GM21717 (cell line): ENCODE measurements at regions not wholly inside any gene's neighbourhood (a gene's known extent, or its start where the extent isn't known, plus 50 kb on each side); places are given as distances from the start of the nearest gene placed in this dataset.
"Not testable (repeated sequence)": the region's sequence is repeated elsewhere in the genome, so short reads cannot be mapped to it uniquely, and the experiment has no call there.

Source experiments
- ATAC-seq: cut with Tn5 transposase; IDR thresholded peaks from one replicate; pipeline ENCODE4 v1.9.1; 2021; ENCODE audit warnings: mild to moderate bottlenecking, moderate library complexity; ENCODE audit not compliant: unreplicated experiment

DNA sequence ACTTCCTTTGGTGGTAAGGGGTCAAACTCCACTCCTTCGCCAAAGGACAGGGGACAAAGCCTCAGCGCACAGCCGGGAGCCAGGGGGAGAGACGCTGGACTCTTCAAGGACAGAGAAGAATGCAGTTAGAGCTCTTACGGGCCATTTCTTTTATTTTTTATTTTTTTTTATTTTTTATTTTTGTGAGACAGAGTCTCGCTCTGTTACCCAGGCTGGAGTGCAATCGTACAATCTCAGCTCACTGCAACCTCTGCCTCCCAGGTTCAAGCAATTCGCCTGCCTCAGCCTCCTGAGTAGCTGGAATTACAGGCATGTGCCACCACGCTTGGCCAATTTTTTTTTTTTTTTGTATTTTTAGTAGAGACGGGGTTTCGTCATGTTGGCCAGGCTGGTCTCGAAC, 93.2 kb upstream of the RPH3AL start, which contains the start of gene RFLNB:
Gene RFLNB (minus strand): TSS at position 101 of the 400 bp plus-strand sequence.
- ATAC-seq: not testable (repeated sequence)

DNA sequence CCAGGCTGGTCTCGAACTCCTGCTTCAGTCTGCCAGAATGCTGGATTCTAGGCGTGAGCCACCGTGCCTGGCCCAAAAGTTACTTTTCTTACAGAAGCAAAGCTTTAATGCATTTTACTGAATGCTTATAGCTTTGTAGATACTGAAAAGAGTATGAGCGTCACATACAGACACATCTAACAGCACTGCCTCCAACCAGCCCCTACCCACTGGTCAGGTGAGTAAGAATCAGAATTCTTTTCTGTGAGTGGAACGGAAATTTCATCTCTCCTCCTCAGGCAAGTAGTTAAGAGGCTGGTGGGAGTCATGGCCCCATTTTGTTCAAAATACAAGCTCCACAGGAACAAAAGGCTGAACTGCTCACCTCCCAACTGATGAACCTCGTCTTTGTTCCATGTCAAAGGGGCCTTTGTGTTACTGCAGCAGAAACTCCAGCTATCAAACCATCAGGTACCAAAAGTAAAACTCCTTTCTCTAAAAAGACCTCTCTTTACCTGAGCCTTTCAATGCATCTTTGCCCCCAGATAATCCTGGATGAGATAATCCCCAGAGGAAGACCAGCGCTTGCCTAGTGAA, 92.4 kb upstream of the RPH3AL start:
- ATAC-seq: no peak

DNA sequence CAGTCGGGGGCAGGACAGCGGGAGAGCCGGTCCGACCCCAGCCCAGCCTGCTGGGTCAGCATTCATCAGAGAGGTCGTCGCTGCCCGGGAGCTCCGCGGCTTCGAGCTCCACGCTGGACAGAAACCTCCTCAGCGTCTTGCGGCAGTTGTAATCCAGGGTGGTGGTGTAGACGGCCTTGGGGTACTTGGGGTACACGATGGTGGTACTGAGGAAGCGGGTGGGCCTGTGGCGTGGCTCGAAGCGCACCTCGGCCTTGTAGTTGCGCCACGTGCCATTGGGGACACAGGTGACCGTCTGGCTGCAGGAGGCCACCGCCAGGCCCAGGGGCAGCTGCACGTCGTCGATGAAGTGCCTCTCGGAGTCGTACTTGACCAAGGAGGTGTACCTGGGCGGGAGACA, 90.5 kb upstream of the RPH3AL start:
- no peak for ATAC-seq

DNA sequence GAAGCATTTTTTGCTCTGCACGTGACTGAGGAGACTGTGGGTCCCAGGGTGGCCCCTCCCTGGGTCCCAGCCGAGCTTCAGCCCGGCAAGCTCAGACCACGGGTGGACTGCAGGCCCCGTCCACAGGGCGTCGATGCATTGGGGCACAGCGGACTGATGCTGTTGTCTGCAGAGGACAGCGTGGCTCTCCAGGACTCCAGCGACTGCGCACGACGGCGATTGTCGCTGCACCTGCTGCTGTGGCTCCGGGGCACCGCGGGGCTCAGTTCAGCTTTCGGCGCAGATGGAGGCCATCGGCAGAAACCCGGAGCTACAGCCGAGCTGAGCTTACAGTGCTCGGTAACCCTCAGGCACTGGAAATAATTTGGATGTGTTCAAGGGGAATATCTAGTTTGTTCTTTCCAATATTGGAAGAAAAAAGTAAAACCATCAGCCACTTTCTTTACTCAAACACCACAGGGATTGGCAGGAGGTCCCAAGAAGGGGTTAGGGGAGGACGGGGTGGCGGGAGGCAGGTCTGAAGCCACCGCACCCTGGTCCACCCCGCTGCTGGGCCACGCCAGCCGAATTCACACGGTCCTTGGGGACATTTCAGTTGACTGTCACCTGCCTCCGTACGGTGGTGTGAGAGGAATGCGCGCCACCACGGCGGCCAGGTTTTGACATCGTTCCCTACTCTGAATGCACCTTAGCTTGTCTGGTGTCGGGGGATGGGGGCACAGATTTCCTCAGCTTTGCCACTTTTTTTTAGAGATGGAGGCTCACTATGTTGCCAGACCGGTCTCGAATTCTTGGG, 88.7 kb upstream of the RPH3AL start:
- no peak for ATAC-seq

DNA sequence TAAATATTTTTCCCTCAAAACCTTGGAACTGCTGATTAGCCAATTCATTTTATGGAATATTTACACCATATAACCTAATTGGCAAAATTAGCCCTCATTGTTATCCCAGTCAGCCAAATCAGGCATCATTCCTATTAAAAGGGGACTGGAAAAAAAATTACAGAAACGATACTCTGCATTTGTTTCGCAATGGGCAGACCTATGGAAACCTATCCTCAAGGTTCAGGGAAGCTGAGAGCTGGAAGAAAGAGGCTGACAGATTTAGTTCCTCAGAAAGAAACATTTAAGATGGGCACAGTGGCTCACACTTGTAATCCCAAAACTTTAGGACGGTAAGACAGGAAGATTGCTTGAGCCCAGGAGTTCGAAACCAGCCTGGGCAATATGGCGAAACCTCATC, 85.6 kb upstream of the RPH3AL start:
- no peak for ATAC-seq

DNA sequence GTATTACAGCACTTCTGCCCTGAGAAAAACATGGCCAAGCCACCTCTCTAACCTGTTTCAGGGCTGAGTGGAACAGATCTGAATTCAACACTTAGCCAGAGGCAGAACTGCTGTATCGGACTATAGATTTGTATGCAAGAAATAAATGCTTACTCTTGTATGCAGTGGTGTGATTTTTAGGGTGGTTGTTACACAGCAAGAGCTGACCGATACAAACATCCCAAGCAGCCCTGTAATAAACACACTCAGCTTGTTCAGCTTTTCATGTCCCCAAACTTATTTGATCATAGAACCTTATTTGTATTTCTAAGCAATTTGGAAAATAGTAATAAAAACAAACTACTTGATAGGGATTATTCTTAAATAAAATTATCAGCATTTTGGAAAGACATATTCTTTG, 84.9 kb upstream of the RPH3AL start:
- no peak for ATAC-seq

DNA sequence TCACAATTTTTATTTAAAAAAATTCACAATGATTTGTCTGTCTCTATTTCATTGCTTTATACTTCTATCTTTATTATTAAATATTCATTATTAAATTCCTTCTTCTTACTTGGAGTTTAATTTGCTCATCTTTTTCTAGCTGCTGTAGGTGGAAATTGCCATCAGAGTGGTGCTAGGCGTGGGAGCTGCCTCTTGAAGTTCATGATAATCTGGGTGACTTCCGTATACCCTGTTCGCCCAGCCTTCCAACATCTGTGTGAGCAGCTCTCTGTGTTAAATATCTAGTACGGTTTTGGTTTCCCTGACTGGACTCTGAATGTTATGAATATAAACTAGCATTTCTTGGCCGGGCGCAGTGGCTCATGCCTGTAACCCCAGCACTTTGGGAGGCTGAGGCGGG, 84.0 kb upstream of the RPH3AL start:
- no peak for ATAC-seq

DNA sequence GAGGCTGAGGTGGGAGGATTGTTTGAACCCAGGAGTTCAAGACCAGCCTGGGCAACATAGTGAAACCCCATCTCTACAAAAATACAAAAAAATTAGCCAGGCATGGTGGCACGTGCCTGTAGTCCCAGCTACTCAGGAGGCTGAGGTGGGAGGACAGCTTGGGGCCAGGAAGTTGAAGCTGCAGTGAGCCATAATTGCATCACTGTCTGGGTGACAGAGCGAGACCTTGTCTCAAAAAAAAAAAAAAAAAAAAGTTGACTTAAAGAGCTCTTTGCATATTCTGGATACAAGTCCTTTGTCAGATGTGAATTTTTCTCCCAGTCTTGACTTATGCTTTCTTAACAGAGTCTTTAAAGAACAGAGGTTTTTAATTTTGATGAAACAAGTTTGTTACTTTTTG, 79.9 kb upstream of the RPH3AL start:
- not testable (repeated sequence) for ATAC-seq

DNA sequence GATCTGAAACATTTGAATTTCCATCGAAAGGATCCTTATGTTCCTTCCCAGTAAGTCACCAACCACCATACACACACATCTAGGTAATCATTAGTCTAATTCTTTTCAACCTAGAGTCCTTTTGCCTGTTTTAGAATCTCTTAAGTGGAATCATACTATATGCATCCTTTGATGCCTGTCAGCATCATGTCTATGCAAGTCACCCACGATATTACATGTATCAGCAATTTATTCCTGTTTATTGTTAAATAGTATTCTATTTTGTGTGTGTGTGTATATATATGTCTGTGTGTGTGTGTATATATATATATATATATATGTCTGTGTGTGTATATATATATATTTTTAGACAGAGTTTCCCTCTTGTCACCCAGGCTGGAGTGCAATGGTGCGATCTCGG, 78.9 kb upstream of the RPH3AL start:
- no peak for ATAC-seq

DNA sequence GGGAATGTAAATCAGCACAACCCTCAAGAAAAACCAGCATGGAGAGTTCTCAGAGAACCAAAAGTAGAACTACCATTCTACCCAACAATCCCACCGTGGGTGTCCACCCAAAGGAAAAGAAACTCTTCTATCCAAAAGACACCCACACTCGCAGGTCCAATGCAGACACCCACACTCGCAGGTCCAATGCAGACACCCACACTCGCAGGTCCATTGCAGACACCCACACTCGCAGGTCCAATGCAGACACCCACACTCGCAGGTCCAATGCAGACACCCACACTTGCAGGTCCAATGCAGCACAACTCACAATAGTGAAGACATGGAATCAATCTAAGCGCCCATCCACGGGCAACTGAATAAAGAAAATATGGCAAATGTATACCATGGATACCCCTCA, 77.0 kb upstream of the RPH3AL start:
- no peak for ATAC-seq

DNA sequence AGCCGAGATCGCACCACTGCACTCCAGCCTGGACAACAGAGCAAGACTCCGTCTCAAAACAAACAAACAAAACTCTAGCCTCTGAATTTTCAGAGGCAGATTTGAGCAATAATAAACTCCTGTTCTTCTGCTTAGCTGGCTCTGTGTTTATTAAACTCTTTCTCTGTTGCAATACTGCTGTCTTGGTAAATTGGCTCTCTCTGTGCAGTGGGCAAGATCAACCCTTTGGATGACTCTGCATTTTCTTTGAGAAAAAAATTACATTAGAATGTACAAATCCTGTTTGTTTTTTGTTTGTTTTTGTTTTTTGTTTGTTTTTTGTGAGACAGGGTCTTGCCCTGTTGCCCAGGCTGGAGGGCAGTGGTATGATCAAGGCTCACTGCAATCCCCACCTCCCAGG, 75.8 kb upstream of the RPH3AL start:
- no peak for ATAC-seq

DNA sequence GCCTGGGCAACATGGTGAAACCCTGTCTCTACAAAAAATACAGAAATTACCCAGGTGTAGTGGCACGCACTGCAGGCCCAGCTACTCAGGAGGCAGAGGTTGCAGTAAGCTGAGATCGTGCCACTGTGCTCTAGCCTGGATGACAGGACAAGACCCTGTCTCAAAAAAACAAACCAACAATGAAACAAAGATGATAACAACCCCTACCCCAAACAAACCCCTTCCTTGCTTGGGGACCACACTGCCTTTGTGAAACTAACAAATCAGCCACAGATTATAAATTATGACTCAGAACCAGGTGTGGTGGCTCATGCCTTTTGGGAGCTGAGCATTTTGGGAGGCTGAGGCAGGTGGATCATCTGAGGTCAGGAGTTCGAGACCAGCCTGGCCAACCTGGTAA, 75.3 kb upstream of the RPH3AL start:
- ATAC-seq: no peak

DNA sequence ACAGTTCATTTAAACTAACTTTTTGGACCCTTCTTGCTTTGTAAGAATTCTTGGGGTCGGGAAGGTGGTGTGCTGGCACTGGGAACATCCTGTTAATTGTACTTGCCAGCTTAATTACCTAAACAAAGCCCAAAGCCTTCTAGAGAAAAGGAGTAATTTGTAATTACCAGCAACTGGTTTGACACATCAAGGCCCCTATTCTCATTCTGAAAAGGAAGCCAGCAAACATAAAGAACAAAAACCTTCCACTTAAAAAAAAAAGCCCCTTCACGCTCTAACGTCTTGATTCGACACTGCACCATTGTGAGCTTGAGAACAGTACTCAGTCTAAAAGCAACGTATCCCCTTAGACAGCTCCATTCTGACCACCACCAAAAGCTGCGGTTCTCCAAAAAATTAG, 74.7 kb upstream of the RPH3AL start:
- ATAC-seq: no peak

DNA sequence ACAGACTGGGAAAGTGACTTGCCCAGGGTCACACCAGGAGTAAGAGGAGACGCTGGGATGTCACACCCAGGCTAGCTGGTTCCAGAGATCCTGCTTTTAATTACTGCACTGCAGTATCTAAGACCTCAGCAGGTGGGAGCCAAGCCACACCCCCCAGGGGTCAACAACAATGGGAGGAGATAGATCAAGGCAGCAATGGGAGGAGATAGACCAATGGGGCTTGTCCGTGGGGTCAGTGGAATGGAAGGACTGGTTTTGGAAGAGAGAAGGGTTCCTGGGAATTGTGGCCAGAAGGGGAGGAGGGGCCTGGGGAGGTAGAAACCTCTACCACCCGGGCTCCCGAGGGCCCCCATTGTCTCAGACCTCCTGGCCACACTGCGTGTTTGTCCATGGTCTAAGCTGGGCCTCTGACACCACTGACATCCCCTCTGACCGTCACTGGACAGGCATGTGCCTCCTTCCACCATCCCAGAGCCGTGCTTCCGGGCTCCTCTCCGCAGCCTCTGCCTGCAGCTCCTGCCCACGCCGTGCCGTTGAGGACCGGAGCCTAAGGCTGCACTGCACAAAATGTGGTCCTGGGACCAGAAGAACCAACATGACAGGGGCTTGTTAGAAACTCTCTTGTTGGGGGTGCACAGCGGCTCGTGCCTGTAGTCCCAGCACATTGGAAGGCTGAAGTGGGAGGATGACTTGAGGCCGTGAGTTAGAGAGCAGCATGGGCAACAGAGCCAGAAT, 69.8 kb upstream of the RPH3AL start:
- ATAC-seq: no peak

DNA sequence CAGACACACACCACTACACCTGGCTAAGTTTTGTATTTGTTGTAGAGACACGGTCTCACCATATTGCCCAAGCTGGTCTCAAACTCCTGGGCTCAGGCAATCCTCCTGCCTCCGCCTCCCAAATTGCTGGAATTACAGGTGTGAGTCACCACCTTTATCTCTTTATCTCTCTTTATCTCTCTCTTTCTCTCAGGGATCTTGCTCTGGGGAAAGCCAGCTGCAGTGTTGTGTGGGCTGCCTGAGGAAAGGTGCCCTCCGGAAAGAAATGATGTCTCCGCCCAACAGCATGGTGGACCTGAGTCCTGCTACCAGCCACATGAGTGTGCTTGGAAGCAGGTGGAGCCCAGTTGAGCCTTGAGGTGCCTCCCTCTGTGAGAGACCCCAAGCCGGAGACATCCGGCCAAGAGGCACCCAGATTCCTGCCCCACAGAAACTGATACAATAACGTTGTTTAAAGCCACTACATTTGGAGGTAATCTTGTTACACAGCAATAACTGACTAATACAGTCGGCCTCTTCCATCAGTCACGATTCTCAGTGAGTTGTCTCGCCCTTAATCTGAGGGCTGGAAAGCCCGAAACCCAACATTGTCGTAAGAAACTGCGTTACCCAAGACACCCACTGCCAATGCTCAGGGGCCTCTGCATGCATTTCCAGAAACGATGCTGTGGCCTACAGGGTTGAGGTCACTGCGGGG, 68.0 kb upstream of the RPH3AL start:
- ATAC-seq: no peak

DNA sequence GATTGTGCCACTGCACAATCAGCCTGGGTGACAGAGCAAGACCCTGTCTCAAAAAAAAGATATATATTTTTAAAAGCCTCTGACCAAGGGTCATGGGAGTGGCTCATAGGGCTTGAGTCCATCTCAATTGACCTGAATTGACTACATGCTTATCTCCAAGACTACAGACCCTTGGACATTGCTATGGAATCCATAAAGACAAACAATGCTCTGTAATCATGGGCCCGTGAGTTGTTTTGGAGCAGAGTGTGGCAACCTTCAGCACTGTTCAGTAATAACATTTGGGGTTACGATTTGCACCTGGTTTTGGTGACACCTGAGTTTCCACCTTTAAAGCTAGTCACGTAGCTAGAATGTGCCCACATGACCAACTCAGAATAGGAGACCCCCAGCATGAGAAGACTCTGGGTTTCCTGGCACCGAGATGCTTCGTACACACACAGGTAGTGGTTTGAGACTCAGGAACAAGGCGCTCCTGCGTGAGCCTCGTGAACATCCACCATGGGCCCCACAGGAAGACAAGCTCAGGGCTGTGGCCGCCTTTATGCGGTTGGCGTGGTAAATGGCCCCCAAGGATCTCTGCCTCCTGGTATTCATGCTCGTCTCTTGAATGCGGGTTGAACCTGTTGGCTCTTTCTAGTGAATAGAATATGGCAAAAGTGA, 66.6 kb upstream of the RPH3AL start:
- ATAC-seq: no peak

DNA sequence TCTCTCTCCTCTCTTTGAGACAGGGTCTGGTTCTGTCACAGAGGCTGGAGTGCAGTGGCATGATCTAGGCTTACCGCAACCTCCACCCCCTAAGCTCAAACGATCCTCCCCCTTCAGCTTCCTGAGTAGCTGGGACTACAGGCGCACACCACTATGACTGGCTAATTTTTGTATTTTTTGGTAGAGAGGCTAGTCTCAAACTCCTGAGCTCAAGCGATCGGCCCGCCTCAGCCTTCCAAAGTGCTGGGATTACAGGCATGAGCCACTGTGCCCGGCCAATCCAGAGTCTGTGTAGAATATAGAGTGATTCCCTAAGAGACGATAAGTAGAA, 65.8 kb upstream of the RPH3AL start:
- ATAC-seq: no peak

DNA sequence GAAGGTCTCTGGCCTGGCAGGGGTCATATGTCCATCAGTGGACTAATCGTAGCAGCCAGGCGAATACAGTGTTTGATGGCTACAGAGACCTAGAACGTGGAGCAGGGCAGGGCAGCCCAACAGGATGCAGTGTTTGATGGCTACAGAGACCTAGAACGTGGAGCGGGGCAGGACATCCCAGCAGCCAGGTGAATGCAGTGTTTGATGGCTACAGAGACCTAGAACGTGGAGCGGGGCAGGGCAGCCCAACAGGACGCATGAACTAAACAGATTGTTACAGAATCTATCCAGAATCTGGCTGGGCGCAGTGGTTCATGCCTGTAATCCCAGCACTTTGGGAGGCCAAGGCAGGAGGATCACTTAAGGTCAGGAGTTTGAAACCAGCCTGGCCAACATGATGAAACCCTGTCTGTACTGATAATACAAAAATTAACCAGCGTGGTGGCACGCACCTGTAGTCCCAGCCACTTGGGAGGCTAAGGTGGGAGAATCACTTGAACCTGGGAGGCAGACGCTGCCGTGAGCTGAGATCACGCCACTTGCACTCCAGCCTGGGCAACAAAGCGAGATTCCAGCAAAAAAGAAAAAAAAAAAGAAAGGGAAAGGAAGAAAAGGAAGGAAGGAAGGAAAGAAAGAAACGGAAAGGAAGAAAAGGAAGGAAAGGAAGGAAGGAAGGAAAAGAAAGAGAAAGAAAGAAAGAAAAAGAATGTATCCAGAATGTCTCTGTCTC, 65.2 kb upstream of the RPH3AL start:
- ATAC-seq: no peak

DNA sequence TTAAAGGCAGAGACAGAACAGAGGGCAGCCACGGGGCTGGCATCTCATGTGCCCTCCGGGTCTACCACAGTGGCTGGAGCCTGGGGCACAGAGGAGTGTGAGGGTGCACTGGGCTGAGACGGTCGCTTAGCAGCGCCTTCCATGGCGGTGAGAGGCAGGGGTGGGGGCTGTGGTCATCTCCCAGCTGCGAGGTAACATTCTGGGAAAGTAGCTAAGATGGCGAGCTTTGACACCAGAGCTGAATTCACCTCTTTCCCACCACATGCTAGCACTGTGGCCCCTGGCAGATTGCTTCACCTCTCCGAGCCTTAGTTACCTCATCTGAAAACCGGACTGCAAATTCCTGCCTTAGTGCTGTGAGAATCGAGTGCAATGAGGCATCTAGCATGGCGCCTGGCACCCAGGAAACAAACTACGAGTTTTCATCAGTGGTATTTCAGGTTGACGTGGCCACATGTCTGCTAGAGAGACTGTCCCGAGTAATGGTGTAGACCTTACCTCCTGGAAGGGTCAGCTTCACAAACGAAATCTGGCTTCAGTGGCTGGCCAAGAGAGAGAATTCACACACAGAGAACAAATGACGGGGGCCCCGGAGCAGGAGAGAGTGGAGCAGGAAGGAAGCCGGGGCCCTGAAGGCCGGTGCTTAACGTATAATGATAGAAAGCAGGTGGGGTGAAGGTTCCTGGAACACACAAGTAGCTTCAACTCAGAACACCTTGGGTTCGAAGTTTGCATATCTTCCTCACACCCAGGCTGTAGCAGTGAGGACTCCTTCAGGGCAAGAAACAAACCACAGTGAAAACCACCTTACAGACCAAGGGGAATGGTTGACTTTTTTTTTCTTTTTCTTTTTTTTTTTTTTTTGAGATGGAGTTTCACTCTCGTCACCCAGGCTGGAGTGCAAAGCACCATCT, 63.9 kb upstream of the RPH3AL start:
- ATAC-seq: no peak
